Right atrium auricular region (tissue), 2 donors: ENCODE measurements at regions not wholly inside any gene's neighbourhood (a gene's known extent, or its start where the extent isn't known, plus 50 kb on each side); places are given as distances from the start of the nearest gene placed in this dataset.
"Not testable (repeated sequence)": the region's sequence is repeated elsewhere in the genome, so short reads cannot be mapped to it uniquely, and the experiment has no call there.

Source experiments
- DNase-seq: peaks from one replicate; pipeline ENCODE4 v3.0.0-alpha.2; 2019; ENCODE audit warnings: low spot score
- H3K27ac ChIP-seq, 2 donors: fragments of 200-600 bp; sonication (generic); 1 replicate in 1 of 2; 2 replicates in 1 of 2; pipeline ENCODE4 v1.5.1; 2016 to 2019
- H3K27me3 ChIP-seq, 2 donors: fragments of 200-600 bp; sonication (generic); one replicate each; pipeline versions ENCODE4 v1.5.1 to v1.6.0; 2017 to 2019
- H3K36me3 ChIP-seq: fragments of 200-600 bp; sonication (generic); one replicate; pipeline ENCODE4 v1.5.1; 2016
- H3K4me1 ChIP-seq, 2 donors: fragments of 200-600 bp; sonication (generic); one replicate each; pipeline versions ENCODE4 v1.5.1 to v1.6.0; 2017 to 2019
- H3K4me3 ChIP-seq, 2 donors: fragments of 200-600 bp; sonication (generic); 1 replicate in 1 of 2; 2 replicates in 1 of 2; pipeline ENCODE4 v1.5.1; 2017 to 2019; ENCODE audit warnings: mild to moderate bottlenecking in 1 of 2, moderate library complexity in 1 of 2
- H3K9me3 ChIP-seq, 2 donors: fragments of 200-600 bp; sonication (generic); one replicate each; pipeline ENCODE4 v1.5.1; 2019
- CTCF ChIP-seq, 2 donors: fragments of 200-600 bp; sonication (generic); IDR thresholded peaks; one replicate each; pipeline ENCODE4 v1.5.1; 2019; ENCODE audit warnings: antibody characterized with exemption in 2 of 2

DNA sequence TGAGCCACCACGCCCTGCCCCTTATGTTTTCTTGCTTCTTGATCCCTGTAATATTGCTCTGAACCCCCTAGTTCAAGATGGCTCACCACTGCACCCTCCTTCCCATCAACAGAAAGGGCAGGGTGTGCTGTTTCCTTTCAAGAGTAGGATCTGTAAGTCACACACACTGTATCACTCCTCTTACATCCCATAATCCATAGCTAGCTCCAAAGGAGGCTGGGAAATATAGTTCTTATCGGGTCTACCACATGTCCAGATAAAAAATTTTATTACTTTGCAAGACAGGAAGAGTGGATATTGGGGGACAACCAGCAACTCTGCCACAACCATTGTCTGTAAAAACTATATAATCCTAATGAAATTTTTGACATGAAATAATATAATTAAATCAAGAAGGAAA lies 79.6 kb downstream of the C9orf50 start:
- DNase-seq, result no peak
- TF ChIP-seq CTCF (IDR thresholded peaks at IDR 0.05), result no peak
- no peak overlapping the region for H3K4me3 ChIP-seq

DNA sequence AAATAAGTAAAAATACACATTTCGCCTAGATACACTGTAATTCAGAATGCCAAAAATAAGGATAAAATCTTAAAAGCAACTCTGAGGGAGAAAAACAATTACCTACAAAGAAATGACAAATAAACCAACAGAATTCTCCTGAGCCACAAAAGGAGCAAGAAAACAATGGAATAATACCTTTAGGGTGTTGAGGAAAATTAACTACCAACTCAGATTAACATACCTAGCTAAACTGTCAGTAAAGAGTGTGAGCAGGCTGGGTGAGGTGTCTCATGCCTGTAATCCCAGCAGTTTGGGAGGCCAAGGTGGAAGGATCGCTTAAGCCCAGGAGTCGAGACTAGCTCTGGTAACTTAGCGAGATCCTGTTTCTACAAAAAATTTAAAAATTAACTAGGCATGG lies 81.5 kb downstream of the C9orf50 start:
- Histone ChIP-seq H3K4me3 (no peak overlapping the region), H3K4me1 (no peaks in the 10 kb centered on the region), H3K27ac (no peak overlapping the region), H3K36me3 (no peaks in the 10 kb centered on the region), H3K27me3 (no peaks in the 10 kb centered on the region), H3K9me3 (peaks cover 0 to 7% of the 10 kb centered on the region in 2 donors)
- no peak for DNase-seq
- no peak for TF ChIP-seq CTCF (IDR thresholded peaks at IDR 0.05)

More for the DNA sequence above, 79.6 kb downstream of the C9orf50 start:
- Histone ChIP-seq H3K36me3 (no peaks in the 10 kb centered on the region), H3K9me3 (peaks cover 0 to 7% of the 10 kb centered on the region in 2 donors), H3K27me3 (no peaks in the 10 kb centered on the region), H3K27ac (no peak overlapping the region), H3K4me1 (no peaks in the 10 kb centered on the region)

DNA sequence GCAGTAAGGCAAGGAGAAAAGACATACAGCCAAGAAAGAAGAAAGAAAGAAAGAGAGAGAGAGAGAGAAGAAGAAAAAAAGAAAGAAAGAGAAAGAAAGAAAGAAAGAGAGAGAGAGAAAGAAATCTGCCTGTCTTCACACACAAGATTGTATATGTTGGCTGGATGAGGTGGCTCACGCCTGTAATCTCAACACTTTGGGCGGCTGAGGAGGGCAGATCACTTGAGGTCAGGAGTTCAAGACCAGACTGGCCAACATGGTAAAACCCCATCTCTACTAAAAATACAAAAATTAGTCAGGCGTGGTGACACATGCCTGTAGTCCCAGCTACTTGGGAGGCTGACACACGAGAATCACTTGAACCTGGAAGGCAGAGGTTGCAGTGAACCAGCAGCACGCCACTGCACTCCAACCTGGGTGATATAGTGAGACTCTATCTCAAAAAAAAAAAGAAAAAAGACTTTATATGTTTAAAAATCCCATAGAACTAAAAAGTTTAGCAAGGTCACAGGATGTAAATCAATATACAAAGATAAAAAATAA lies 89.0 kb downstream of the C9orf50 start:
- not testable (repeated sequence) for H3K4me1 ChIP-seq, H3K9me3 ChIP-seq, H3K27ac ChIP-seq, H3K36me3 ChIP-seq, H3K4me3 ChIP-seq, DNase-seq, H3K27me3 ChIP-seq

DNA sequence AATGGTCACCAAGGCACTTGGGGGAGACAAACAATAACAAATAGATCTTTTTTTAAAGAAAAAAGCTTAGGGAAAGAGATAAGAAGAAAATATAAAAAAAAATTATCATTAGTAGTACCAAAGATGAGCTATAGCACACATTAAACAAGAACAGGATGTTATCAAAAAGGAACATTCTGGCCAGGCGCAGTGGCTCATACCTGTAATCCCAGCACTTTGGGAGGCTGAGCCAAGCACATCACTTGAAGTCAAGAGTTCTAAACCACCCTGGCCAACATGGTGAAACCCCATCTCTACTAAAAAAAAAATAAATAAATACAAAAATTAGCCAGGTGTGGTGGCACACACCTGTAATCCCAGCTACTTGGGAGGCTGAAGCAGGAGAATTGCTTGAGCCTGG lies 92.9 kb downstream of the C9orf50 start:
- H3K36me3 ChIP-seq, DNase-seq, H3K9me3 ChIP-seq, H3K4me3 ChIP-seq, H3K27ac ChIP-seq, H3K4me1 ChIP-seq, H3K27me3 ChIP-seq: not testable (repeated sequence)

DNA sequence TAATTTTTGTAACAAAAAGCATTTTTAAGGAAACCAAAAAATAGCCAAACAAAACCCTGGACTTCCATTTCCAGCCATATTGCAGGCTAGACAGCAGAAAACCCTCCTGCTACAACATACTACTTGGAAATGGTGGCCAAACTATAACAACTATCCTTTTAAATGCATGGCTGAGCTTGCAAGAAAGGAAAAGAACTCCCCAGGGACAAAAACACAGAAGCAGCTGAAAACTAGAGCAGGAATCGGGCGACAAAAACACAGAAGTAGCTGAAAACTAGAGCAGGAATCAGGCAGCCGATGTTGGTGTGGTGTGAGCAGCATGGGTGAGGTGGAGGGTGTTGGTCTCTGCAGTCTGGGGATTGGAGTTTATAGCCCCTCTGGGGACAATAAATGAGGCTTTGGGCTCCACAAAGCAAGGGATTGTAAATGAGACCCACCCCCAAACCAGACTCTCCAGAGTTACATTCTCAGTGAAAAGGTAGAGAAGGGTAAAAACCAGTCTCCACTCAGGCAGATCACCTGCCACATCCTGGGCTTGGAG lies 95.2 kb downstream of the C9orf50 start:
- no peak overlapping the region for H3K4me3 ChIP-seq
- no peak overlapping the region for H3K27ac ChIP-seq
- H3K27me3 ChIP-seq, result no peaks in the 10 kb centered on the region
- H3K4me1 ChIP-seq, result no peaks in the 10 kb centered on the region
- H3K9me3 ChIP-seq, result no peaks in the 10 kb centered on the region
- no peaks in the 10 kb centered on the region for H3K36me3 ChIP-seq
- DNase-seq, result no peak
- TF ChIP-seq CTCF (IDR thresholded peaks at IDR 0.05), result no peak

DNA sequence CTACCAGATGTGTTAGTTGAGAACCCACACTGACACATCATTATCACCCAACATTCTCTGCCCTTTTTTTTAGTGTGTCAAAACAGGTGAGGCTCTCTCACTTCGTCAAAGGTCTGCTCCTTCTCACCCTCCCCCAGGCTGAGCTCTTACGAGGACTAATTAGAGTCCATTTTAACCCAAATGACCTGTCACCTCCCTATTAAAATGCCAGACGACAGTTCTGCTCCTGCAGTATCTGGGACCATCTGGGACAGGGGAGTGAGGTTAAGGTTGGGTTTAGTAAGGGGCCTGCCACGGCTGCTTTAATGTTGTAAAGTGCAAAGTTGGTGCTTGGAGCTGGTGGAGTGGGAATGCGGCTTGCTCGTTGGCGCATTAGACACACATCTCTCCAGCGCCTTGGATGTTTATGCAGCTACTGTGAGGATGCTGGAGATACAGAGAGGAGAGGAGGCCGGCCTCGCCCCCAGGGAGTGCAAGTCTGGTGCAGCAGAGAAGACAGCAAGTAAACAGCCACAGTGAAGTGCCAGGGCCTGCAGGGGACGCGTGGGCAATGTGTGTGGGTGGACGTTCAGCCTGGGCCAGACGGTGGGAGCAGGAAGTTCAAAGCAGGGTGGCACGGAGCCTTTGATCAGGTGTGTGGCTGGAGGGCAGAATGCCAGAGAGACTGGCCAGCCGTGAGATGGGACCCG lies 96.2 kb downstream of the C9orf50 start:
- no peaks in the 10 kb centered on the region for H3K9me3 ChIP-seq
- H3K27me3 ChIP-seq, result no peaks in the 10 kb centered on the region
- H3K36me3 ChIP-seq, result no peaks in the 10 kb centered on the region
- no peaks in the 10 kb centered on the region for H3K4me1 ChIP-seq
- no peak for DNase-seq
- no peak for TF ChIP-seq CTCF (IDR thresholded peaks at IDR 0.05)
- no peak overlapping the region for H3K4me3 ChIP-seq
- no peak overlapping the region for H3K27ac ChIP-seq
